H1 (cell line): ENCODE measurements at regions not wholly inside any gene's neighbourhood (a gene's known extent, or its start where the extent isn't known, plus 50 kb on each side); places are given as distances from the start of the nearest gene placed in this dataset.

ENCODE experiments used
- CTCF ChIA-PET: fragments of 300-600 bp; sonication (Branson Sonifier 250); formaldehyde crosslinking; loops from one replicate; lab custom pipeline; 2021; ENCODE audit not compliant: partially characterized antibody; lab: Charles Lee
- POLR2A ChIA-PET: fragments of 300-600 bp; sonication (Branson Sonifier 250); formaldehyde crosslinking; loops from one replicate; lab custom pipeline; 2021; ENCODE audit warnings: inconsistent platforms; ENCODE audit not compliant: partially characterized antibody; lab: Charles Lee
- DNase-seq, 2 experiments: peaks; one replicate each; pipeline versions ENCODE4 v3.0.0 to v3.0.0-alpha.2; 2010 to 2022; ENCODE audit warnings: low spot score in 2 of 2, low read depth in 1 of 2, mixed read lengths in 1 of 2
- FAIRE-seq: peaks from 2 replicates; lab custom pipeline; 2011; peaks lifted over from hg19 to GRCh38; lab: Jason Lieb, UNC
- H2AFZ ChIP-seq: 2 replicates; pipeline ENCODE4 v1.8.1; 2012; ENCODE audit warnings: low read length, inconsistent platforms
- H2AK5ac ChIP-seq: 2 replicates; pipeline ENCODE4 v1.6.1; 2013; ENCODE audit warnings: low read depth, low read length
- H2BK120ac ChIP-seq: replicated peaks from 2 replicates; pipeline ENCODE3; 2013; ENCODE audit warnings: low read depth, low read length, inconsistent platforms
- H2BK12ac ChIP-seq: 2 replicates; pipeline ENCODE4 v1.6.1; 2013; ENCODE audit warnings: low read depth, low read length
- H2BK15ac ChIP-seq: 2 replicates; pipeline ENCODE4 v1.6.1; 2013; ENCODE audit warnings: low read length
- H2BK20ac ChIP-seq: 2 replicates; pipeline ENCODE4 v1.6.1; 2013; ENCODE audit warnings: low read length
- H2BK5ac ChIP-seq: 2 replicates; pipeline ENCODE4 v1.6.1; 2013; ENCODE audit warnings: low read depth, low read length
- H3K14ac ChIP-seq: 2 replicates; pipeline ENCODE4 v1.6.1; 2013; ENCODE audit warnings: inconsistent platforms; ENCODE audit not compliant: insufficient read length
- H3K18ac ChIP-seq: 2 replicates; pipeline ENCODE4 v1.6.1; 2013; ENCODE audit warnings: low read length; ENCODE audit errors: extremely low read depth
- H3K23ac ChIP-seq: 2 replicates; pipeline ENCODE4 v1.6.1; 2013; ENCODE audit warnings: inconsistent platforms; ENCODE audit not compliant: insufficient read length
- H3K23me2 ChIP-seq: 2 replicates; pipeline ENCODE4 v1.6.1; 2013; ENCODE audit warnings: low read depth, low read length
- H3K27ac ChIP-seq: 2 replicates; pipeline ENCODE4 v1.6.1; 2011; ENCODE audit warnings: low read depth, low read length, inconsistent platforms
- H3K27me3 ChIP-seq, 4 experiments: replicated peaks in 1 of 4; 1 replicate in 1 of 4; 2 replicates in 3 of 4; pipeline versions ENCODE4 v1.6.1 to v1.8.1; 2011 to 2013; ENCODE audit warnings: low read length in 3 of 4, mild to moderate bottlenecking in 3 of 4, inconsistent platforms in 2 of 4, mixed read lengths in 2 of 4, moderate library complexity in 1 of 4; ENCODE audit not compliant: control insufficient read depth in 3 of 4, insufficient read depth in 3 of 4; ENCODE audit errors: extremely low read depth in 1 of 4
- H3K36me3 ChIP-seq, 4 experiments: 2 replicates each; pipeline versions ENCODE4 v1.6.1 to v1.8.1; 2011 to 2013; ENCODE audit warnings: mild to moderate bottlenecking in 4 of 4, low read length in 3 of 4, moderate library complexity in 2 of 4, control low read depth in 1 of 4, inconsistent platforms in 1 of 4; ENCODE audit not compliant: insufficient read depth in 4 of 4, control insufficient read depth in 2 of 4
- H3K4ac ChIP-seq: replicated peaks from 2 replicates; pipeline ENCODE3; 2013; ENCODE audit warnings: low read length, low read depth, mixed read lengths, inconsistent platforms; ENCODE audit not compliant: insufficient read length
- H3K4me1 ChIP-seq, 4 experiments: replicated peaks in 1 of 4; 1 replicate in 1 of 4; 2 replicates in 3 of 4; pipeline versions ENCODE4 v1.6.1 to v1.8.1; 2011 to 2013; ENCODE audit warnings: low read length in 3 of 4, inconsistent platforms in 2 of 4, mixed read lengths in 1 of 4; ENCODE audit not compliant: insufficient read depth in 4 of 4, control insufficient read depth in 3 of 4
- H3K4me2 ChIP-seq, 2 experiments: 2 replicates each; pipeline versions ENCODE4 v1.6.1 to v1.8.1; 2011 to 2013; ENCODE audit warnings: low read depth in 2 of 2, low read length in 2 of 2, control low read depth in 1 of 2, inconsistent platforms in 1 of 2, mild to moderate bottlenecking in 1 of 2; ENCODE audit not compliant: insufficient read depth in 1 of 2
- H3K4me3 ChIP-seq, 4 experiments: fragments of 200-600, 300-600 bp in 1 of 4; sonication (generic), shearing (Covaris generic), sonication (Bioruptor Twin) in 1 of 4; 2 replicates each; pipeline versions ENCODE4 v1.5.1 to v1.8.1; 2011 to 2016; ENCODE audit warnings: low read length in 4 of 4, low read depth in 3 of 4, control low read depth in 2 of 4, inconsistent platforms in 2 of 4, mild to moderate bottlenecking in 2 of 4, mixed read lengths in 1 of 4, moderate library complexity in 1 of 4; ENCODE audit not compliant: insufficient read depth in 2 of 4; ENCODE audit errors: extremely low read depth in 1 of 4
- H3K56ac ChIP-seq: replicated peaks from 2 replicates; pipeline ENCODE3; 2013; ENCODE audit warnings: low read depth, mild to moderate bottlenecking, mixed read lengths, low read length, inconsistent platforms; ENCODE audit not compliant: insufficient read length
- H3K79me1 ChIP-seq: 2 replicates; pipeline ENCODE4 v1.6.1; 2013; ENCODE audit warnings: low read depth, low read length, control low read depth
- H3K79me2 ChIP-seq, 2 experiments: 2 replicates each; pipeline versions ENCODE4 v1.6.1 to v1.8.1; 2012 to 2013; ENCODE audit warnings: low read length in 2 of 2, mild to moderate bottlenecking in 2 of 2, inconsistent platforms in 1 of 2; ENCODE audit not compliant: insufficient read depth in 2 of 2, control insufficient read depth in 1 of 2
- H3K9ac ChIP-seq, 4 experiments: replicated peaks in 1 of 4; 1 replicate in 1 of 4; 2 replicates in 3 of 4; pipeline versions ENCODE4 v1.6.1 to v1.8.1; 2011 to 2013; ENCODE audit warnings: low read depth in 3 of 4, low read length in 3 of 4, control low read depth in 2 of 4, mild to moderate bottlenecking in 2 of 4, moderate library complexity in 2 of 4, inconsistent platforms in 1 of 4; ENCODE audit errors: extremely low read depth in 1 of 4
- H3K9me3 ChIP-seq, 2 experiments: 2 replicates each; pipeline versions ENCODE4 v1.6.1 to v1.8.1; 2012 to 2013; ENCODE audit warnings: mild to moderate bottlenecking in 2 of 2, moderate library complexity in 2 of 2, control low read depth in 1 of 2, inconsistent platforms in 1 of 2, low read depth in 1 of 2, low read length in 1 of 2, mixed read lengths in 1 of 2; ENCODE audit not compliant: insufficient read depth in 2 of 2
- H4K20me1 ChIP-seq, 2 experiments: replicated peaks in 1 of 2; 2 replicates each; pipeline versions ENCODE3 to v1.8.1; 2011 to 2013; ENCODE audit warnings: inconsistent platforms in 2 of 2, low read length in 2 of 2, mild to moderate bottlenecking in 1 of 2; ENCODE audit not compliant: insufficient read depth in 2 of 2, control insufficient read depth in 1 of 2
- H4K5ac ChIP-seq: 2 replicates; pipeline ENCODE4 v1.6.1; 2013; ENCODE audit warnings: low read length, low read depth, mixed read lengths, inconsistent platforms; ENCODE audit not compliant: insufficient read length
- H4K8ac ChIP-seq: 2 replicates; pipeline ENCODE4 v1.8.0; 2013; ENCODE audit warnings: mild to moderate bottlenecking, moderate library complexity, low read length, inconsistent platforms; ENCODE audit not compliant: insufficient read depth; ENCODE audit errors: extremely low read depth
- H4K91ac ChIP-seq: replicated peaks from 2 replicates; pipeline ENCODE3; 2013; ENCODE audit warnings: low read length, mixed read lengths, inconsistent platforms; ENCODE audit not compliant: insufficient read length
- CHD2 ChIP-seq: IDR thresholded peaks from 2 replicates; pipeline ENCODE4 v1.6.1; 2012; ENCODE audit warnings: low read length, improper control_type of control experiment
- CTBP2 ChIP-seq: IDR thresholded peaks from 2 replicates; pipeline ENCODE4 v1.7.0; 2011; ENCODE audit warnings: borderline replicate concordance, mild to moderate bottlenecking, moderate library complexity, mixed read lengths, low read length; ENCODE audit not compliant: insufficient read depth, insufficient read length
- EZH2 ChIP-seq: fragments of 200-600 bp; sonication (generic); IDR thresholded peaks from 2 replicates; pipeline ENCODE4 v1.7.1; 2012; ENCODE audit warnings: low read depth, mild to moderate bottlenecking, moderate library complexity, low read length, inconsistent platforms; ENCODE audit not compliant: severe bottlenecking
- HDAC2 ChIP-seq, 2 experiments: fragments of 300-600 bp in 1 of 2; sonication (generic) in 1 of 2; IDR thresholded peaks; 2 replicates each; pipeline ENCODE4 v1.6.1; 2011 to 2012; ENCODE audit warnings: low read depth in 2 of 2, low read length in 2 of 2, mild to moderate bottlenecking in 2 of 2, moderate library complexity in 2 of 2, borderline replicate concordance in 1 of 2, inconsistent platforms in 1 of 2
- KDM5A ChIP-seq: fragments of 200-600 bp; IDR thresholded peaks from 2 replicates; pipeline ENCODE4 v1.7.1; 2012; ENCODE audit warnings: mild to moderate bottlenecking, low read length, inconsistent platforms, mixed read lengths
- NANOG ChIP-seq: IDR thresholded peaks from 2 replicates; pipeline ENCODE4 v1.6.1; 2011; ENCODE audit warnings: low read length, low read depth, mild to moderate bottlenecking, inconsistent platforms; ENCODE audit not compliant: insufficient read depth, poor library complexity, severe bottlenecking
- RNF2 ChIP-seq: fragments of 200-900, 300-1000 bp; sonication (generic); IDR thresholded peaks from 2 replicates; pipeline ENCODE4 v1.7.1; 2016; ENCODE audit warnings: borderline replicate concordance, low read depth, mild to moderate bottlenecking, antibody characterized with exemption, low read length; ENCODE audit not compliant: poor library complexity, severe bottlenecking; ENCODE audit errors: missing control alignments
- RXRA ChIP-seq: IDR thresholded peaks from 2 replicates; pipeline ENCODE4 v1.6.1; 2011; ENCODE audit warnings: low read depth, mild to moderate bottlenecking, low read length, moderate library complexity; ENCODE audit not compliant: insufficient read depth
- SIRT6 ChIP-seq: IDR thresholded peaks from one replicate; pipeline ENCODE4 v1.7.1; 2012; ENCODE audit warnings: low read length, inconsistent platforms
- WGBS, 2 experiments: shearing (Covaris generic) in 1 of 2; methylation state at CpG; one replicate each; pipeline versions ENCODE4 v1.1.6 to v1.1.7; 2013 to 2015; ENCODE audit warnings: low lambda C conversion rate in 2 of 2, mixed read lengths in 2 of 2, inconsistent platforms in 1 of 2, low coverage in 1 of 2, missing lambda C conversion rate in 1 of 2; ENCODE audit not compliant: insufficient replicate concordance in 2 of 2, insufficient coverage in 1 of 2, insufficient read length in 1 of 2; ENCODE audit errors: extremely low coverage in 1 of 2, missing lambda C conversion rate in 1 of 2; 5-methylcytosine and 5-hydroxymethylcytosine counted together
- TF ChIP-seq, protein P1 (sequence below): IDR thresholded peaks from 2 replicates; pipeline ENCODE4 v1.6.1; 2011; ENCODE audit warnings: low read depth, mild to moderate bottlenecking, low read length; ENCODE audit not compliant: insufficient read depth

DNA sequence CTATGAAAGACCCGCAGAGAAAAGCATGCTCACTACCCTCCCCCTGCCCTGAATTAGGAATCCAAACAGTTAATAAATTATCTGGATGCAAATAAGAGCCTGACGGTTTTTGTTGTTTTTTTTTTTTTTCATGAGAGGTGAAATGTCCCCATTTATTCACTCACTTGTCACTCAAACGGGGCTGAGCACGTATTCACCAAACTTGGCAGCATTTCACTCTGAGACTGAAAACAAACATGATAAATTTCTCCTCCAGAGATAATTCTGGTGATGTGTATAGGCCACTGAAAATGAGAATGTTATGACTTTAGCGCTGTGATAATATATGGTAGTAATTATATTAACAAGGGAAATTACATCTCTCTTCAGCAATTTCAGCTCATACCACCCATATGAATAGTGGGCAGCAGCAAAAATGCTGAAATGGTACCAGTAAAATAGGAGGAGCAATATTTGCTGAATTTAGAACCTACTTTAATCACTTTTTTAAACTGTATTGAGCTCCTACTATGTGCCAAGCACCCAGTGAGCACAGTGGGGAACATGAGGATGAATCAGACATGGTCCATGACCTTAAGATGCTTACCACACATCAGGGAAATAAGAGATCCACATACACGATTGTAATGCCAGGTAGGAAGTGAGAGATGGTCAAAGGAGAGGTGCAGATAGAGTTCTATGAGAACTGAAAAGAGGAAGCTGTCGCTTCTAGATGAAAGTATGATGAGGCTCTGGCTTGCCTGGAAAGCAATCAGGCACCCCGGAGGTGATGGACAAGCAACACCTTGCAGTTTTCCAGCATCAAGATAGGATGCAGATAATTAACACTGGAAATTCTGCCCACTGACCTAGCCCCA, 286.5 kb upstream of the TMPO start:
- Histone ChIP-seq H3K23ac (no peak overlapping the region), H3K27ac (no peak overlapping the region), H3K27me3 (no peaks in the 10 kb centered on the region), H3K4me3 (no peak overlapping the region), H3K14ac (no peak overlapping the region), H3K18ac (no peak overlapping the region), H3K79me2 (no peaks in the 10 kb centered on the region), H4K20me1 (no peaks in the 10 kb centered on the region), H4K5ac (no peak overlapping the region), H2BK12ac (peak overlapping the region; percentile 28; the same call in 1 of the 2 replicates), H4K8ac (no peak overlapping the region), H2BK5ac (no peak overlapping the region), H3K4me2 (no peak overlapping the region), H2BK15ac (no peak overlapping the region), H3K9ac (no peak overlapping the region), H2AK5ac (no peak overlapping the region), H3K9me3 (no peaks in the 10 kb centered on the region), H2BK20ac (no peak overlapping the region), H3K23me2 (no peaks in the 10 kb centered on the region), H3K4ac (no peak overlapping the region), H2BK120ac (no peak overlapping the region), H4K91ac (no peak overlapping the region), H3K79me1 (no peaks in the 10 kb centered on the region), H3K36me3 (no peaks in the 10 kb centered on the region), H2AFZ (no peak overlapping the region; the same call in 1 of the 2 replicates), H3K56ac (no peak overlapping the region), H3K4me1 (no peaks in the 10 kb centered on the region)
- ChIA-PET CTCF (interaction anchor here (1.2 to 4.9 kb wide), 12 partner anchors 9 to 170 kb away, joined by 3 to 67 read pairs (median 20); no protein-coding TSS in a partner anchor), POLR2A (no interaction called here)
- 77% methylated on average over 8 of the region's 8 CpGs; no CpG with 5 or more reads in 1 of the 2 experiments for WGBS, 2 experiments
- FAIRE-seq (no peak), DNase-seq (no peak)
- TF ChIP-seq CHD2: no peak
- TF ChIP-seq SIRT6: no peak
- no peak for TF ChIP-seq EZH2
- TF ChIP-seq RNF2: no peak
- no peak for TF ChIP-seq CTBP2
- no peak for TF ChIP-seq KDM5A
- TF ChIP-seq HDAC2 (IDR thresholded peaks at IDR 0.05; ENCODE audit: borderline replicate concordance in 1 of 2, low read depth in 2 of 2, low read length in 2 of 2): no peak
- no peak for TF ChIP-seq NANOG
- TF ChIP-seq, protein P1, sequence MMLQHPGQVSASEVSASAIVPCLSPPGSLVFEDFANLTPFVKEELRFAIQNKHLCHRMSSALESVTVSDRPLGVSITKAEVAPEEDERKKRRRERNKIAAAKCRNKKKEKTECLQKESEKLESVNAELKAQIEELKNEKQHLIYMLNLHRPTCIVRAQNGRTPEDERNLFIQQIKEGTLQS: no peak
- no peak for TF ChIP-seq RXRA
